ENCODE measurements at regions not wholly inside any gene's neighbourhood (a gene's known extent, or its start where the extent isn't known, plus 50 kb on each side); places are given as distances from the start of the nearest gene placed in this dataset.

- no peak for DNase-seq (ENCODE audit: low read depth in 1 of 2, low spot score in 1 of 2)
These were observed 137.5 kb downstream of the C5orf15 start for GRCh38 chr5:133830911-133831310.

GRCh38 chr5:133830281-133830680, 138.1 kb downstream of the C5orf15 start:
- DNase-seq (ENCODE audit: low read depth in 1 of 2, low spot score in 1 of 2) = no peak

DNA sequence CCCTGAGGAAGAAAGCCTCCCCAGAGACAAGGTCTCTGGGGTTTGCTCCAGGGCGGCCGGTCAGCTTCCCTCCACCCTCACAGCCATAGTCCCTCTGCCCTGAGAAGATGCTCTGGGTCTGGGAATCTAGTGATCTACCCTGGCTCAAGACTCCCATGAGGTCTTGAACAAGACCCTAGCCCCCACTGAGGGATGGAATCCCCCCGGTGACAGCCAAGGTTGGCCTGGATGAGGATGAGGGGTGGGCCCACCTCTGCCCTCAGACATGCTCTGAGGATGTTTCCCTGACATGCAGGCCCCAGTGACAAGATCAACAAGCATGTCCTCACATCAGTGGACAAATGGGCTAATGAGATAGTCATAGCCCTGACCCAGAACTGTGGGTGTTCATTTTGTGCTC, 138.6 kb downstream of the C5orf15 start:
- no peak for DNase-seq (ENCODE audit: low read depth in 1 of 2, low spot score in 1 of 2)

- no peak for DNase-seq (ENCODE audit: low read depth in 1 of 2, low spot score in 1 of 2)
These were observed 139.7 kb downstream of the C5orf15 start for GRCh38 chr5:133828722-133829121.

GRCh38 chr5:133827830-133828229, 140.6 kb downstream of the C5orf15 start:
- DNase-seq (ENCODE audit: low read depth in 1 of 2, low spot score in 1 of 2) = no peak

GRCh38 chr5:133827011-133827410, 141.4 kb downstream of the C5orf15 start:
- no peak for DNase-seq (ENCODE audit: low read depth in 1 of 2, low spot score in 1 of 2)

GRCh38 chr5:133825631-133826289, 142.7 kb downstream of the C5orf15 start:
- DNase-seq (ENCODE audit: low read depth in 1 of 2, low spot score in 1 of 2) = no peak

DNA sequence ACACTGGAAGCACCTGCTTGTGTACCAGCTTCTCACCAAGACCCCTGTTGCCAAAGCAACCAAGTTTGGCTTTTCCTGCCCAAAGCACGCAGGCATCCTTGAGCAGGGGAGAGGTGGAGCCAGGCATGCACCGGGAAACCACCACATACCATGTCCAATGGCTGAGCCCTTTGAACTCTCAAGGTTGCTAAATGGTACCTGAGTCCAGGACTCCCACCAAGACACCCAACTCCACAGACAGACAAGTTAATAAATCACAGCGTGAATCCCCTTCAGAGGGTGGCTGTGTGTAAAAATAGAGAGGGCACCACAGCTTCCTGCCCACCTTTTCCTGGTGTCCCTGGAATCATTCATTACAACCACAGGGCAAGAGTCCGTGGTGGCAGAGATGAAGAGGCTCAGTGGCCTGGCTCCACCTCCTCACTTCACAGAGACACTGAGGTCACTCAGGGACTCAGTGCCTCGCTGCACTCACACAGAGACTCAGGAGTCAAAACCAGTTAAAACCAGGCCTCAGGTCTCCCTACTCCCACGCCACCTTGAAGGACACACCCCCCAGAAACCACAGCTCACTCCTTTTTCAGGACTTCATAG, 143.7 kb downstream of the C5orf15 start:
- DNase-seq (ENCODE audit: low read depth in 1 of 2, low spot score in 1 of 2) = no peak

- no peak for DNase-seq (ENCODE audit: low read depth in 1 of 2, low spot score in 1 of 2)
These were observed 146.5 kb downstream of the C5orf15 start for GRCh38 chr5:133821889-133822288.

DNA sequence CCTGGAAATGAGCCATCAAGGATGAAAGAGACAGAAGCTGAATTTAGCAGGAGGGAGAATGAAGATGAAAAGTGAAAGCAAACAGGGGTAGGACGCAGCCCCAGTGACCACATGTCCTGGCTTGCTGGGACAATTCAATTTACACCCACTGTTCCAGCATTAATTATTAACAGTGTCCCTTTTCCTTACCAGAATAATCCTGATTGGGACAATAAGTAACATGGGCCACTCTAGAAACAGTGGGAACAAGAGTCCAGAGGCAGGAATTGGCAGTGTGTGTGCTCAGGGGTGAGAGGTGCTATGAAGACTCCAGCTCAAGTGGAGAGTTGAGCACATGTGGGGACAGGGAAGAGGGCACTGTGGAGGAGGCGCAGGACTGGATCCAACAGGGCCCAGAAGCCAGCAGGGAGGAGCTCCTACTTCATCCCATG, 147.1 kb downstream of the C5orf15 start:
- no peak for DNase-seq (ENCODE audit: low read depth in 1 of 2, low spot score in 1 of 2)

- no peak for DNase-seq (ENCODE audit: low read depth in 1 of 2, low spot score in 1 of 2)
These were observed 147.9 kb downstream of the C5orf15 start for GRCh38 chr5:133820507-133820906.

DNA sequence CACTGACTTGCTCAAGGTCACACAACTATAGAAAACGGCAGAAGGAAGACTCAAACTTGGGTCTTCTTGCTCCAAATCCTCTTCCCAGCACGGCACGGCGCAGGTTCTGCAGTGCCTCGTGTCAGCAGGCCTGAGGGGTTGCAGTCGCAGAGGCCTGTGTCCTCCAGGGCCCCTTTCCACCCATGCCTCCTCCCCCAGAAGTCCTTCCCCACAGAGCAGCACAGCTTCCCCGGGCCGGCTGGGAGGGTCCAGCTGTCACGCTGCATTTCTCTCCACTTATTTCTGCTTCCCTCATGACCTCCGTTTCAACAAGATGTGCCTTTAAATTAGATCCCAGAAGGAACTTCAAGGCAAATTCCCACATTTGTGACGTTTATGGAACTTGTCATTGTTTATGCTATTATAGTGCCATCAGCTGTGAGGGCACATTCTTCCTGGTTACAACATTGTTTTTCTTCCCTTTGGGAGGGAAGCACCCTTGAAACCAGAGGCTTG, 148.4 kb downstream of the C5orf15 start:
- DNase-seq (ENCODE audit: low read depth in 1 of 2, low spot score in 1 of 2) = no peak

- DNase-seq (ENCODE audit: low read depth in 1 of 2, low spot score in 1 of 2) = no peak
These were observed 149.4 kb downstream of the C5orf15 start for GRCh38 chr5:133818869-133819600.

DNA sequence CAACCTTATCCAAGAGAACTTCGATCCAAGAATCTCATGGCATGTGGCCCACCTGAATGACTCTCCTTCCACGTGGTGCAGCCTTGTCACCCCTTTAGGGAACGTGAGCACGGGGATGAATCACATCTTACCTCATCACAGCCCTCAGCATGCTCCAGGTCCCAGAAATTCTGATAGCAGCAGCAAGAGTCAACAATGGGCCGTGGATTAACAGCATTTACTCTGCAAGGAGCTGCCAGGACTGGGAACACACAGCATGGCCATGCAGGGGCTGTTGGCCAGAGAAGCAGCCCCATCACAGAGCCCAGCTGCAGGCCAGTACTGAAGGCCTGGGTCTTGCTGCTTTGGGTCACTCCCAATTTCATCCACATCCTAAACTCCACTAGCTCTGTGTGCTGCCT, 150.4 kb downstream of the C5orf15 start:
- no peak for DNase-seq (ENCODE audit: low read depth in 1 of 2, low spot score in 1 of 2)

DNA sequence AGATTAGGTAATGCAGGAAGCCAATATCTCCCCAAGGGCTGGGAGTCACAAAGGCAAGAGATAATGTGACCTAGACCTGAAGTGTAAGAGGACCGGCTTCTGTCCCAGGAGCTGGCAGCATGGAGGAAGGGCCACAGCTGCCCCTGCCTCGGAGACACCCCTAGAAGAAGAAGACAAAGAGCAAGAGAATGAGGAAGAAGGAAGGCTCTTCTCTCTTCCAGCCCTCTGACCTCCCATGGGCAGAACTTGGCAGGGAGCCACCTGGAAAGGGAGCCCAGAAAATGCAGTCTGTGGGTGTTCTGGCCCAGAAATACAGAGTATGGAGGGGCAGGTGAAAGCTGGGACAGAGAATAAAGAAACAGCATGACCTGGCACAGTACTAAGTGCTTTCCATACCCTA, 151.0 kb downstream of the C5orf15 start:
- no peak for DNase-seq (ENCODE audit: low read depth in 1 of 2, low spot score in 1 of 2)

DNA sequence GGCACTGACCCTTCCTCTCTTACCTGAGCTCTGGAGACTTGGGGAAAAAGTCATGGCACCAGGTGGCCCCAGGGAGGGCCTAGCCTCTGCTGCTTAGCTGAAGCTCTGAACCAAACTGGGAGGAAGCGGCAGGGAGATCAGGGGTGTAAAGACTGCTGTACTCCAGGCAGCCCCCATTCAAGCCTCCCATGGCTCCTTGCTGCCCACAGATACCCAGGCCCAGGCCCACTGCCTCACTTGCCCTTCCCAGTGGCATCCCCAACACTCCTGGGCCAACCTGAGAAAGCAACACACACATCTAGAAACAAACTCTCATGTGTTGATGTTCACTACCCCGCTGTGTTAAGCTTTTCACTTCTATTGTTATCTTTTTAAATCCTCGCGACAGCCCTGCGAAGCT, 151.6 kb downstream of the C5orf15 start:
- DNase-seq (ENCODE audit: low read depth in 1 of 2, low spot score in 1 of 2) = no peak

GRCh38 chr5:133814152-133814551, 154.3 kb downstream of the C5orf15 start:
- no peak for DNase-seq (ENCODE audit: low read depth in 1 of 2, low spot score in 1 of 2)

GRCh38 chr5:133811168-133811567, 157.3 kb downstream of the C5orf15 start:
- no peak for DNase-seq (ENCODE audit: low read depth in 1 of 2, low spot score in 1 of 2)

DNA sequence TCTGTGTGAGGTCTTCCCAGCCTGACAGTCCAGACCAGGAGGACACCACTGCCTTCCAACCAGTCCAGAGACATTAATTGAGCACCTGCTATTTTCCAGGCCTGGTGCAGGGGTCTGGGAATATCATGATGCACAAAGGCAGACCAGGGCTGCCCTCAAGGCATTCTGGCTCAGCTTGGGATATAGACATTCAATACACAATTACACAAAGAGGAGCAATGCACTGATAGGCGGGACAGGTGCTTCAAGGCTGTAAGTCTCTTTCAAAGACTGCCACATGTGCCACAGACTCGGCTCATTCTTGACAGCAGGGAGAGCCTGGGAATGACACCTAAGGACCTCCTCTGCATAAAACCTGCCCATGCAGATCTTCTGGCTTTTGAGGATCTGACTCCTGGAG, 158.6 kb downstream of the C5orf15 start:
- no peak for DNase-seq (ENCODE audit: low read depth in 1 of 2, low spot score in 1 of 2)

DNA sequence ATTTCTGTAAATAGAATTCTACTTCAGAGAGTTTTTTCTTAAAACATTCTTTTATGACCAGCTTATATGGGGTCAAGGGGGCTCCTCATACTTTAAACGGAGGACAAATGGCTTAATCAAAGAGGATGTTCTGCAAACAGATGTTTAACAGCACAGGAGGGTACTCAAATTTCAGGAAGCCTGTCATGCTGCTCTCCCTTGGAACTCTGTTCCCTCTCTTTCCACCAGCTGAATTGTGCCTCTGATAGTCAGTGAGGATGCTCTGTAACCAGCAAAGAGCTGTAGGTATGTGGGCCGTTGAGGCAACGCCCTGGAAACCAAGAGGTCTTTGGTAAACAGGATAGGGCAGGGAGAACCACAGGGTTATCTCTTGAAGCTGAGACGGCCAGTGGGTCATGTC, 161.1 kb downstream of the C5orf15 start:
- no peak for DNase-seq (ENCODE audit: low read depth in 1 of 2, low spot score in 1 of 2)

- DNase-seq (ENCODE audit: low read depth in 1 of 2, low spot score in 1 of 2) = no peak
These were observed 161.6 kb downstream of the C5orf15 start for GRCh38 chr5:133806847-133807246.
